ENCODE measurements at regions not wholly inside any gene's neighbourhood (a gene's known extent, or its start where the extent isn't known, plus 50 kb on each side); places are given as distances from the start of the nearest gene placed in this dataset.

DNA sequence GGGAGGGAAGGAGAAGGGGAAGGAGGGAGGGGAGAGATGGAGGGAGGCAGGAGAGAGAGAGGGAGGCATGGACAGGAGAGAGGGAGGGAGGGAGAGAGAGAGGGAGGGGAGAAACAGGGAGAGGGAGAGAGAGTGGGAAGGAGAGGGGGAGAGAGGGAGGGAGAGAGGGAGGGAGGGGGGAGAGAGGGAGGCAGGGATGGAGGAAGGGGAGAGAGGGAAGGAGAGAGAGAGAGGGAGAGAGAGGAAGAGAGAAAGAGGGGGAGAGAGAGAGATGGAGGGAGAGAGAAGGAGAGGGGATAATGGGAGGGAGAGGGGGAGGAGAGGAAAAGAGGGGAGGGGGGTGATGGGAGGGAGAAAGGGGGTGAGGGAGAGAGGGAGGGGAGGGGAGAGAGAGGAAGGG lies 86.8 kb upstream of the VSTM2B start:
- Histone ChIP-seq H3K79me2 (ENCODE audit: control insufficient read depth in 1 of 2, insufficient read depth in 2 of 2, low read length in 2 of 2) (no peaks in the 10 kb centered on the region), H3K27me3 (replicated peaks in 1 of 4; ENCODE audit: control insufficient read depth in 3 of 4, extremely low read depth in 1 of 4, insufficient read depth in 3 of 4, low read length in 3 of 4) (no peaks in the 10 kb centered on the region), H3K27ac (ENCODE audit: low read depth, low read length) (no peak overlapping the region), H3K36me3 (ENCODE audit: control insufficient read depth in 2 of 4, insufficient read depth in 4 of 4, low read length in 3 of 4) (no peaks in the 10 kb centered on the region; a peak in 1 of 8 replicates), H3K4ac (replicated peaks; ENCODE audit: insufficient read length, low read depth, low read length) (no peak overlapping the region), H2BK20ac (ENCODE audit: low read length) (no peak overlapping the region), H3K4me2 (ENCODE audit: insufficient read depth in 1 of 2, low read depth in 2 of 2, low read length in 2 of 2) (no peak overlapping the region), H2BK15ac (ENCODE audit: low read length) (no peak overlapping the region), H2AK5ac (ENCODE audit: low read depth, low read length) (no peak overlapping the region), H2BK12ac (ENCODE audit: low read depth, low read length) (no peak overlapping the region), H4K5ac (ENCODE audit: insufficient read length, low read depth, low read length) (no peak overlapping the region), H3K14ac (ENCODE audit: insufficient read length) (no peak overlapping the region), H3K9me3 (ENCODE audit: insufficient read depth in 2 of 2, low read depth in 1 of 2, low read length in 1 of 2) (peaks cover 5 to 17% of the 10 kb centered on the region in 2 experiments; a peak in 2 of 4 replicates), H3K56ac (replicated peaks; ENCODE audit: insufficient read length, low read depth, low read length) (no peak overlapping the region), H2BK120ac (replicated peaks; ENCODE audit: low read depth, low read length) (no peak overlapping the region), H2BK5ac (ENCODE audit: low read depth, low read length) (no peak overlapping the region), H3K23ac (ENCODE audit: insufficient read length) (no peak overlapping the region), H3K4me3 (ENCODE audit: extremely low read depth in 1 of 4, insufficient read depth in 2 of 4, low read depth in 3 of 4, low read length in 4 of 4) (no peak overlapping the region), H4K91ac (replicated peaks; ENCODE audit: insufficient read length, low read length) (no peak overlapping the region), H3K4me1 (replicated peaks in 1 of 4; ENCODE audit: control insufficient read depth in 3 of 4, insufficient read depth in 4 of 4, low read length in 3 of 4) (no peaks in the 10 kb centered on the region), H3K9ac (replicated peaks in 1 of 4; ENCODE audit: extremely low read depth in 1 of 4, low read depth in 3 of 4, low read length in 3 of 4) (no peak overlapping the region), H2AFZ (ENCODE audit: low read length) (no peak overlapping the region), H3K79me1 (ENCODE audit: low read depth, low read length) (no peaks in the 10 kb centered on the region), H4K8ac (ENCODE audit: extremely low read depth, insufficient read depth, low read length) (no peak overlapping the region), H3K23me2 (ENCODE audit: low read depth, low read length) (no peaks in the 10 kb centered on the region; the same call in 1 of the 2 replicates), H3K18ac (ENCODE audit: extremely low read depth, low read length) (no peak overlapping the region), H4K20me1 (replicated peaks in 1 of 2; ENCODE audit: control insufficient read depth in 1 of 2, insufficient read depth in 2 of 2, low read length in 2 of 2) (no peaks in the 10 kb centered on the region)
- FAIRE-seq: no peak
- POLR2A ChIA-PET (ENCODE audit: partially characterized antibody): no interaction called here
- TF ChIP-seq CBX5 (IDR thresholded peaks at IDR 0.05; ENCODE audit: low read depth, low read length): no peak
- no peak for TF ChIP-seq JUN (IDR thresholded peaks at IDR 0.05; ENCODE audit: low read depth, low read length)
- TF ChIP-seq, protein P1, sequence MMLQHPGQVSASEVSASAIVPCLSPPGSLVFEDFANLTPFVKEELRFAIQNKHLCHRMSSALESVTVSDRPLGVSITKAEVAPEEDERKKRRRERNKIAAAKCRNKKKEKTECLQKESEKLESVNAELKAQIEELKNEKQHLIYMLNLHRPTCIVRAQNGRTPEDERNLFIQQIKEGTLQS (IDR thresholded peaks at IDR 0.05; ENCODE audit: insufficient read depth, low read depth, low read length): no peak
- TF ChIP-seq YY1 (IDR thresholded peaks at IDR 0.05; ENCODE audit: low read depth, low read length): no peak
- TF ChIP-seq KDM4A (IDR thresholded peaks at IDR 0.05; ENCODE audit: low read depth, low read length, severe bottlenecking): no peak
- TF ChIP-seq SP4 (IDR thresholded peaks at IDR 0.05; ENCODE audit: low read length): no peak
- no peak for TF ChIP-seq RAD21 (IDR thresholded peaks at IDR 0.05 in 1 of 2, conservative IDR thresholded peaks at IDR 0.05 in 1 of 2; ENCODE audit: low read depth in 2 of 2, low read length in 2 of 2)
- no peak for TF ChIP-seq SIN3A (conservative IDR thresholded peaks at IDR 0.05 in 1 of 2, IDR thresholded peaks at IDR 0.05 in 1 of 2; ENCODE audit: low read depth in 1 of 2, low read length in 2 of 2)
- TF ChIP-seq, protein P2, sequence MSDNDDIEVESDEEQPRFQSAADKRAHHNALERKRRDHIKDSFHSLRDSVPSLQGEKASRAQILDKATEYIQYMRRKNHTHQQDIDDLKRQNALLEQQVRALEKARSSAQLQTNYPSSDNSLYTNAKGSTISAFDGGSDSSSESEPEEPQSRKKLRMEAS (IDR thresholded peaks at IDR 0.05): no peak
- TF ChIP-seq CBX8 (IDR thresholded peaks at IDR 0.05; ENCODE audit: borderline replicate concordance, low read depth, low read length): no peak
- no peak for TF ChIP-seq NRF1 (IDR thresholded peaks at IDR 0.05; ENCODE audit: low read depth, low read length)
- CTCF ChIA-PET (ENCODE audit: partially characterized antibody): no interaction called here
- DNase-seq (ENCODE audit: low read depth in 1 of 2, low spot score in 2 of 2): no peak
